GM03348 (cell line): ENCODE measurements at regions not wholly inside any gene's neighbourhood (a gene's known extent, or its start where the extent isn't known, plus 50 kb on each side); places are given as distances from the start of the nearest gene placed in this dataset.

ENCODE experiments used
- DNase-seq: peaks from one replicate; pipeline ENCODE4 v3.0.0; 2012; ENCODE audit warnings: low spot score

- no peak for DNase-seq
Measured at GRCh38 chr13:99027661-99028425, 50.0 kb upstream of the DOCK9 start.

- DNase-seq, result no peak
Measured at GRCh38 chr13:99028890-99029289, 51.0 kb upstream of the DOCK9 start.

GRCh38 chr13:99029576-99029975, 51.7 kb upstream of the DOCK9 start:
- DNase-seq, result no peak

GRCh38 chr13:99030326-99030725, 52.5 kb upstream of the DOCK9 start:
- DNase-seq, result no peak

- DNase-seq, result no peak
Measured at GRCh38 chr13:99031832-99032231, 54.0 kb upstream of the DOCK9 start.

GRCh38 chr13:99033814-99034213, 56.0 kb upstream of the DOCK9 start:
- DNase-seq, result peak; percentile 47

- DNase-seq, result no peak
Measured at GRCh38 chr13:99034333-99035085, 56.6 kb upstream of the DOCK9 start.

GRCh38 chr13:99035715-99036114, 57.9 kb upstream of the DOCK9 start:
- no peak for DNase-seq

- no peak for DNase-seq
Measured at GRCh38 chr13:99037756-99038155, 59.9 kb upstream of the DOCK9 start.

- no peak for DNase-seq
Measured at GRCh38 chr13:99039718-99040280, 61.9 kb upstream of the DOCK9 start.

- DNase-seq, result no peak
Measured at GRCh38 chr13:99040536-99041131, 62.8 kb upstream of the DOCK9 start.

GRCh38 chr13:99041337-99041736, 63.5 kb upstream of the DOCK9 start:
- DNase-seq, result no peak

GRCh38 chr13:99041788-99042187, 63.9 kb upstream of the DOCK9 start:
- no peak for DNase-seq

GRCh38 chr13:99042521-99043250, 64.8 kb upstream of the DOCK9 start:
- DNase-seq, result no peak

- DNase-seq, result no peak
Measured at GRCh38 chr13:99043831-99044231, 66.0 kb upstream of the DOCK9 start.

- DNase-seq, result no peak
Measured at GRCh38 chr13:99044764-99045163, 66.9 kb upstream of the DOCK9 start.

GRCh38 chr13:99045396-99045795, 67.5 kb upstream of the DOCK9 start:
- no peak for DNase-seq

GRCh38 chr13:99046851-99047250, 69.0 kb upstream of the DOCK9 start:
- no peak for DNase-seq

GRCh38 chr13:99050983-99051488, 73.2 kb upstream of the DOCK9 start:
- DNase-seq, result no peak

- DNase-seq, result no peak
Measured at GRCh38 chr13:99051768-99052455, 74.0 kb upstream of the DOCK9 start.

GRCh38 chr13:99053636-99054233, 75.9 kb upstream of the DOCK9 start:
- DNase-seq, result no peak
